ENCODE measurements at regions not wholly inside any gene's neighbourhood (a gene's known extent, or its start where the extent isn't known, plus 50 kb on each side); places are given as distances from the start of the nearest gene placed in this dataset.

GRCh38 chr10:117743509-117743908 is 201.0 kb downstream of the EMX2 start:
- Histone ChIP-seq H3K4me1 (replicated peaks in 1 of 4; ENCODE audit: control insufficient read depth in 3 of 4, insufficient read depth in 4 of 4, low read length in 3 of 4) (no peaks in the 10 kb centered on the region; a peak in 1 of 7 replicates), H2AK5ac (ENCODE audit: low read depth, low read length) (no peak overlapping the region), H2BK12ac (ENCODE audit: low read depth, low read length) (no peak overlapping the region), H3K4me3 (ENCODE audit: extremely low read depth in 1 of 4, insufficient read depth in 2 of 4, low read depth in 3 of 4, low read length in 4 of 4) (no peak overlapping the region), H3K18ac (ENCODE audit: extremely low read depth, low read length) (no peak overlapping the region), H3K23me2 (ENCODE audit: low read depth, low read length) (no peaks in the 10 kb centered on the region), H3K9me3 (ENCODE audit: insufficient read depth in 2 of 2, low read depth in 1 of 2, low read length in 1 of 2) (no peaks in the 10 kb centered on the region), H2BK120ac (replicated peaks; ENCODE audit: low read depth, low read length) (no peak overlapping the region), H3K4ac (replicated peaks; ENCODE audit: insufficient read length, low read depth, low read length) (no peak overlapping the region), H4K5ac (ENCODE audit: insufficient read length, low read depth, low read length) (no peak overlapping the region), H4K8ac (ENCODE audit: extremely low read depth, insufficient read depth, low read length) (no peak overlapping the region), H3K27ac (ENCODE audit: low read depth, low read length) (no peak overlapping the region), H2BK15ac (ENCODE audit: low read length) (no peak overlapping the region), H3K4me2 (ENCODE audit: insufficient read depth in 1 of 2, low read depth in 2 of 2, low read length in 2 of 2) (no peak overlapping the region), H4K20me1 (replicated peaks in 1 of 2; ENCODE audit: control insufficient read depth in 1 of 2, insufficient read depth in 2 of 2, low read length in 2 of 2) (no peaks in the 10 kb centered on the region), H3K27me3 (replicated peaks in 1 of 4; ENCODE audit: control insufficient read depth in 3 of 4, extremely low read depth in 1 of 4, insufficient read depth in 3 of 4, low read length in 3 of 4) (no peaks in the 10 kb centered on the region; a peak in 1 of 7 replicates), H2BK20ac (ENCODE audit: low read length) (no peak overlapping the region), H3K36me3 (ENCODE audit: control insufficient read depth in 2 of 4, insufficient read depth in 4 of 4, low read length in 3 of 4) (no peaks in the 10 kb centered on the region), H3K23ac (ENCODE audit: insufficient read length) (no peak overlapping the region), H3K79me2 (ENCODE audit: control insufficient read depth in 1 of 2, insufficient read depth in 2 of 2, low read length in 2 of 2) (no peaks in the 10 kb centered on the region), H3K14ac (ENCODE audit: insufficient read length) (no peak overlapping the region), H4K91ac (replicated peaks; ENCODE audit: insufficient read length, low read length) (no peak overlapping the region), H3K79me1 (ENCODE audit: low read depth, low read length) (no peaks in the 10 kb centered on the region), H3K9ac (replicated peaks in 1 of 4; ENCODE audit: extremely low read depth in 1 of 4, low read depth in 3 of 4, low read length in 3 of 4) (no peak overlapping the region), H3K56ac (replicated peaks; ENCODE audit: insufficient read length, low read depth, low read length) (no peak overlapping the region), H2AFZ (ENCODE audit: low read length) (no peak overlapping the region), H2BK5ac (ENCODE audit: low read depth, low read length) (no peak overlapping the region)
- TF ChIP-seq EGR1 (IDR thresholded peaks at IDR 0.05; ENCODE audit: borderline replicate concordance, low read depth, low read length) (no peak), CBX8 (IDR thresholded peaks at IDR 0.05; ENCODE audit: borderline replicate concordance, low read depth, low read length) (no peak), RAD21 (IDR thresholded peaks at IDR 0.05 in 1 of 2, conservative IDR thresholded peaks at IDR 0.05 in 1 of 2; ENCODE audit: low read depth in 2 of 2, low read length in 2 of 2) (no peak), CTCF (IDR thresholded peaks at IDR 0.05; ENCODE audit: control extremely low read depth in 1 of 3, insufficient read depth in 1 of 3, low read depth in 1 of 3, low read length in 3 of 3) (no peak), RNF2 (IDR thresholded peaks at IDR 0.05; ENCODE audit: borderline replicate concordance, low read depth, low read length, missing control alignments, poor library complexity, severe bottlenecking) (no peak), SUZ12 (IDR thresholded peaks at IDR 0.05; ENCODE audit: low read length) (no peak)
- ChIA-PET CTCF (ENCODE audit: partially characterized antibody) (interaction anchor here (1.6 to 3.5 kb wide), 2 partner anchors 300 to 515 kb away, joined by 4 to 11 read pairs; no protein-coding TSS in a partner anchor), POLR2A (ENCODE audit: partially characterized antibody) (interaction anchor here (1.2 kb wide), 1 partner anchor 10 kb away, joined by 4 read pairs; no protein-coding TSS in a partner anchor)
- no peak for DNase-seq (ENCODE audit: low read depth in 1 of 2, low spot score in 2 of 2)
- 95% methylated on average over 7 of the region's 7 CpGs; no CpG with 5 or more reads in 1 of the 2 experiments for WGBS, 2 experiments (ENCODE audit: extremely low coverage in 1 of 2, insufficient coverage in 1 of 2, insufficient read length in 1 of 2, insufficient replicate concordance in 2 of 2, low coverage in 1 of 2, low lambda C conversion rate in 2 of 2, missing lambda C conversion rate in 1 of 2)
- no peak for FAIRE-seq

Data from H1 (cell line).